H1 (cell line): ENCODE measurements at regions not wholly inside any gene's neighbourhood (a gene's known extent, or its start where the extent isn't known, plus 50 kb on each side); places are given as distances from the start of the nearest gene placed in this dataset.

Source experiments
- CTCF ChIA-PET: fragments of 300-600 bp; sonication (Branson Sonifier 250); formaldehyde crosslinking; loops from one replicate; lab custom pipeline; 2021; ENCODE audit not compliant: partially characterized antibody; lab: Charles Lee
- POLR2A ChIA-PET: fragments of 300-600 bp; sonication (Branson Sonifier 250); formaldehyde crosslinking; loops from one replicate; lab custom pipeline; 2021; ENCODE audit warnings: inconsistent platforms; ENCODE audit not compliant: partially characterized antibody; lab: Charles Lee
- DNase-seq, 2 experiments: peaks; one replicate each; pipeline versions ENCODE4 v3.0.0 to v3.0.0-alpha.2; 2010 to 2022; ENCODE audit warnings: low spot score in 2 of 2, low read depth in 1 of 2, mixed read lengths in 1 of 2
- FAIRE-seq: peaks from 2 replicates; lab custom pipeline; 2011; peaks lifted over from hg19 to GRCh38; lab: Jason Lieb, UNC
- H2AFZ ChIP-seq: 2 replicates; pipeline ENCODE4 v1.8.1; 2012; ENCODE audit warnings: low read length, inconsistent platforms
- H2AK5ac ChIP-seq: 2 replicates; pipeline ENCODE4 v1.6.1; 2013; ENCODE audit warnings: low read depth, low read length
- H2BK120ac ChIP-seq: replicated peaks from 2 replicates; pipeline ENCODE3; 2013; ENCODE audit warnings: low read depth, low read length, inconsistent platforms
- H2BK12ac ChIP-seq: 2 replicates; pipeline ENCODE4 v1.6.1; 2013; ENCODE audit warnings: low read depth, low read length
- H2BK15ac ChIP-seq: 2 replicates; pipeline ENCODE4 v1.6.1; 2013; ENCODE audit warnings: low read length
- H2BK20ac ChIP-seq: 2 replicates; pipeline ENCODE4 v1.6.1; 2013; ENCODE audit warnings: low read length
- H2BK5ac ChIP-seq: 2 replicates; pipeline ENCODE4 v1.6.1; 2013; ENCODE audit warnings: low read depth, low read length
- H3K14ac ChIP-seq: 2 replicates; pipeline ENCODE4 v1.6.1; 2013; ENCODE audit warnings: inconsistent platforms; ENCODE audit not compliant: insufficient read length
- H3K18ac ChIP-seq: 2 replicates; pipeline ENCODE4 v1.6.1; 2013; ENCODE audit warnings: low read length; ENCODE audit errors: extremely low read depth
- H3K23ac ChIP-seq: 2 replicates; pipeline ENCODE4 v1.6.1; 2013; ENCODE audit warnings: inconsistent platforms; ENCODE audit not compliant: insufficient read length
- H3K23me2 ChIP-seq: 2 replicates; pipeline ENCODE4 v1.6.1; 2013; ENCODE audit warnings: low read depth, low read length
- H3K27ac ChIP-seq: 2 replicates; pipeline ENCODE4 v1.6.1; 2011; ENCODE audit warnings: low read depth, low read length, inconsistent platforms
- H3K27me3 ChIP-seq, 4 experiments: replicated peaks in 1 of 4; 1 replicate in 1 of 4; 2 replicates in 3 of 4; pipeline versions ENCODE4 v1.6.1 to v1.8.1; 2011 to 2013; ENCODE audit warnings: low read length in 3 of 4, mild to moderate bottlenecking in 3 of 4, inconsistent platforms in 2 of 4, mixed read lengths in 2 of 4, moderate library complexity in 1 of 4; ENCODE audit not compliant: control insufficient read depth in 3 of 4, insufficient read depth in 3 of 4; ENCODE audit errors: extremely low read depth in 1 of 4
- H3K36me3 ChIP-seq, 4 experiments: 2 replicates each; pipeline versions ENCODE4 v1.6.1 to v1.8.1; 2011 to 2013; ENCODE audit warnings: mild to moderate bottlenecking in 4 of 4, low read length in 3 of 4, moderate library complexity in 2 of 4, control low read depth in 1 of 4, inconsistent platforms in 1 of 4; ENCODE audit not compliant: insufficient read depth in 4 of 4, control insufficient read depth in 2 of 4
- H3K4ac ChIP-seq: replicated peaks from 2 replicates; pipeline ENCODE3; 2013; ENCODE audit warnings: low read length, low read depth, mixed read lengths, inconsistent platforms; ENCODE audit not compliant: insufficient read length
- H3K4me1 ChIP-seq, 4 experiments: replicated peaks in 1 of 4; 1 replicate in 1 of 4; 2 replicates in 3 of 4; pipeline versions ENCODE4 v1.6.1 to v1.8.1; 2011 to 2013; ENCODE audit warnings: low read length in 3 of 4, inconsistent platforms in 2 of 4, mixed read lengths in 1 of 4; ENCODE audit not compliant: insufficient read depth in 4 of 4, control insufficient read depth in 3 of 4
- H3K4me2 ChIP-seq, 2 experiments: 2 replicates each; pipeline versions ENCODE4 v1.6.1 to v1.8.1; 2011 to 2013; ENCODE audit warnings: low read depth in 2 of 2, low read length in 2 of 2, control low read depth in 1 of 2, inconsistent platforms in 1 of 2, mild to moderate bottlenecking in 1 of 2; ENCODE audit not compliant: insufficient read depth in 1 of 2
- H3K4me3 ChIP-seq, 4 experiments: fragments of 200-600, 300-600 bp in 1 of 4; sonication (generic), shearing (Covaris generic), sonication (Bioruptor Twin) in 1 of 4; 2 replicates each; pipeline versions ENCODE4 v1.5.1 to v1.8.1; 2011 to 2016; ENCODE audit warnings: low read length in 4 of 4, low read depth in 3 of 4, control low read depth in 2 of 4, inconsistent platforms in 2 of 4, mild to moderate bottlenecking in 2 of 4, mixed read lengths in 1 of 4, moderate library complexity in 1 of 4; ENCODE audit not compliant: insufficient read depth in 2 of 4; ENCODE audit errors: extremely low read depth in 1 of 4
- H3K56ac ChIP-seq: replicated peaks from 2 replicates; pipeline ENCODE3; 2013; ENCODE audit warnings: low read depth, mild to moderate bottlenecking, mixed read lengths, low read length, inconsistent platforms; ENCODE audit not compliant: insufficient read length
- H3K79me1 ChIP-seq: 2 replicates; pipeline ENCODE4 v1.6.1; 2013; ENCODE audit warnings: low read depth, low read length, control low read depth
- H3K79me2 ChIP-seq, 2 experiments: 2 replicates each; pipeline versions ENCODE4 v1.6.1 to v1.8.1; 2012 to 2013; ENCODE audit warnings: low read length in 2 of 2, mild to moderate bottlenecking in 2 of 2, inconsistent platforms in 1 of 2; ENCODE audit not compliant: insufficient read depth in 2 of 2, control insufficient read depth in 1 of 2
- H3K9ac ChIP-seq, 4 experiments: replicated peaks in 1 of 4; 1 replicate in 1 of 4; 2 replicates in 3 of 4; pipeline versions ENCODE4 v1.6.1 to v1.8.1; 2011 to 2013; ENCODE audit warnings: low read depth in 3 of 4, low read length in 3 of 4, control low read depth in 2 of 4, mild to moderate bottlenecking in 2 of 4, moderate library complexity in 2 of 4, inconsistent platforms in 1 of 4; ENCODE audit errors: extremely low read depth in 1 of 4
- H3K9me3 ChIP-seq, 2 experiments: 2 replicates each; pipeline versions ENCODE4 v1.6.1 to v1.8.1; 2012 to 2013; ENCODE audit warnings: mild to moderate bottlenecking in 2 of 2, moderate library complexity in 2 of 2, control low read depth in 1 of 2, inconsistent platforms in 1 of 2, low read depth in 1 of 2, low read length in 1 of 2, mixed read lengths in 1 of 2; ENCODE audit not compliant: insufficient read depth in 2 of 2
- H4K20me1 ChIP-seq, 2 experiments: replicated peaks in 1 of 2; 2 replicates each; pipeline versions ENCODE3 to v1.8.1; 2011 to 2013; ENCODE audit warnings: inconsistent platforms in 2 of 2, low read length in 2 of 2, mild to moderate bottlenecking in 1 of 2; ENCODE audit not compliant: insufficient read depth in 2 of 2, control insufficient read depth in 1 of 2
- H4K5ac ChIP-seq: 2 replicates; pipeline ENCODE4 v1.6.1; 2013; ENCODE audit warnings: low read length, low read depth, mixed read lengths, inconsistent platforms; ENCODE audit not compliant: insufficient read length
- H4K8ac ChIP-seq: 2 replicates; pipeline ENCODE4 v1.8.0; 2013; ENCODE audit warnings: mild to moderate bottlenecking, moderate library complexity, low read length, inconsistent platforms; ENCODE audit not compliant: insufficient read depth; ENCODE audit errors: extremely low read depth
- H4K91ac ChIP-seq: replicated peaks from 2 replicates; pipeline ENCODE3; 2013; ENCODE audit warnings: low read length, mixed read lengths, inconsistent platforms; ENCODE audit not compliant: insufficient read length
- ATF3 ChIP-seq: IDR thresholded peaks from 2 replicates; pipeline ENCODE4 v1.6.1; 2011; ENCODE audit warnings: low read depth, mild to moderate bottlenecking, low read length; ENCODE audit not compliant: insufficient read depth
- CHD1 ChIP-seq: IDR thresholded peaks from 2 replicates; pipeline ENCODE4 v1.6.1; 2012; ENCODE audit warnings: low read depth, low read length, improper control_type of control experiment
- CHD2 ChIP-seq: IDR thresholded peaks from 2 replicates; pipeline ENCODE4 v1.6.1; 2012; ENCODE audit warnings: low read length, improper control_type of control experiment
- CTBP2 ChIP-seq: IDR thresholded peaks from 2 replicates; pipeline ENCODE4 v1.7.0; 2011; ENCODE audit warnings: borderline replicate concordance, mild to moderate bottlenecking, moderate library complexity, mixed read lengths, low read length; ENCODE audit not compliant: insufficient read depth, insufficient read length
- KDM4A ChIP-seq: IDR thresholded peaks from one replicate; pipeline ENCODE4 v1.7.1; 2012; ENCODE audit warnings: low read depth, mild to moderate bottlenecking, moderate library complexity, low read length, inconsistent platforms; ENCODE audit not compliant: severe bottlenecking
- MAFK ChIP-seq: IDR thresholded peaks from 2 replicates; pipeline ENCODE4 v1.6.1; 2012; ENCODE audit warnings: low read depth, mild to moderate bottlenecking, improper control_type of control experiment, low read length
- NANOG ChIP-seq: IDR thresholded peaks from 2 replicates; pipeline ENCODE4 v1.6.1; 2011; ENCODE audit warnings: low read length, low read depth, mild to moderate bottlenecking, inconsistent platforms; ENCODE audit not compliant: insufficient read depth, poor library complexity, severe bottlenecking
- NRF1 ChIP-seq: IDR thresholded peaks from 2 replicates; pipeline ENCODE4 v1.6.1; 2011; ENCODE audit warnings: mild to moderate bottlenecking, low read depth, low read length, improper control_type of control experiment
- RNF2 ChIP-seq: fragments of 200-900, 300-1000 bp; sonication (generic); IDR thresholded peaks from 2 replicates; pipeline ENCODE4 v1.7.1; 2016; ENCODE audit warnings: borderline replicate concordance, low read depth, mild to moderate bottlenecking, antibody characterized with exemption, low read length; ENCODE audit not compliant: poor library complexity, severe bottlenecking; ENCODE audit errors: missing control alignments
- SAP30 ChIP-seq: fragments of 300-600 bp; sonication (generic); IDR thresholded peaks from 2 replicates; pipeline ENCODE4 v1.7.1; 2012; ENCODE audit warnings: low read length, moderate library complexity, mild to moderate bottlenecking, inconsistent platforms; ENCODE audit not compliant: insufficient read depth, insufficient replicate concordance
- SIN3A ChIP-seq, 2 experiments: IDR thresholded peaks in 1 of 2; conservative IDR thresholded peaks in 1 of 2; 2 replicates each; pipeline ENCODE4 v1.6.1; 2011 to 2012; ENCODE audit warnings: low read length in 2 of 2, improper control_type of control experiment in 1 of 2, low read depth in 1 of 2, mild to moderate bottlenecking in 1 of 2
- SP2 ChIP-seq: IDR thresholded peaks from 2 replicates; pipeline ENCODE4 v1.6.1; 2012; ENCODE audit warnings: mild to moderate bottlenecking, low read length, inconsistent platforms
- TCF12 ChIP-seq: IDR thresholded peaks from 2 replicates; pipeline ENCODE4 v1.6.1; 2011; ENCODE audit warnings: low read depth, mild to moderate bottlenecking, low read length
- WGBS, 2 experiments: shearing (Covaris generic) in 1 of 2; methylation state at CpG; one replicate each; pipeline versions ENCODE4 v1.1.6 to v1.1.7; 2013 to 2015; ENCODE audit warnings: low lambda C conversion rate in 2 of 2, mixed read lengths in 2 of 2, inconsistent platforms in 1 of 2, low coverage in 1 of 2, missing lambda C conversion rate in 1 of 2; ENCODE audit not compliant: insufficient replicate concordance in 2 of 2, insufficient coverage in 1 of 2, insufficient read length in 1 of 2; ENCODE audit errors: extremely low coverage in 1 of 2, missing lambda C conversion rate in 1 of 2; 5-methylcytosine and 5-hydroxymethylcytosine counted together

GRCh38 chr2:162915858-162916257 lies 77.3 kb upstream of the KCNH7 start:
- Histone ChIP-seq H3K9ac (no peak overlapping the region), H2AFZ (no peak overlapping the region), H3K18ac (no peak overlapping the region), H3K4me2 (no peak overlapping the region), H2AK5ac (no peak overlapping the region), H2BK12ac (no peak overlapping the region), H4K91ac (no peak overlapping the region), H2BK5ac (no peak overlapping the region), H3K56ac (no peak overlapping the region), H3K9me3 (no peaks in the 10 kb centered on the region), H3K23me2 (no peaks in the 10 kb centered on the region; the same call in 1 of the 2 replicates), H3K27ac (no peak overlapping the region), H3K36me3 (no peaks in the 10 kb centered on the region), H2BK120ac (no peak overlapping the region), H3K4ac (no peak overlapping the region), H3K23ac (no peak overlapping the region), H4K5ac (no peak overlapping the region), H4K20me1 (no peaks in the 10 kb centered on the region), H2BK15ac (no peak overlapping the region), H3K4me1 (no peaks in the 10 kb centered on the region), H3K79me1 (no peaks in the 10 kb centered on the region), H4K8ac (no peak overlapping the region), H3K14ac (no peak overlapping the region), H3K4me3 (no peak overlapping the region), H3K27me3 (no peaks in the 10 kb centered on the region), H2BK20ac (no peak overlapping the region), H3K79me2 (no peaks in the 10 kb centered on the region)
- 91% methylated on average over 8 of the region's 8 CpGs; no CpG with 5 or more reads in 1 of the 2 experiments for WGBS, 2 experiments
- ChIA-PET POLR2A (no interaction called here), CTCF (interaction anchor here (0.7 kb wide), 1 partner anchor 116 kb away, joined by 3 read pairs; no protein-coding TSS in a partner anchor)
- DNase-seq: no peak
- FAIRE-seq: no peak
- no peak for TF ChIP-seq NRF1
- no peak for TF ChIP-seq CHD2
- no peak for TF ChIP-seq KDM4A
- TF ChIP-seq TCF12: no peak
- TF ChIP-seq RNF2: no peak
- TF ChIP-seq SIN3A (conservative IDR thresholded peaks at IDR 0.05 in 1 of 2, IDR thresholded peaks at IDR 0.05 in 1 of 2; ENCODE audit: low read depth in 1 of 2, low read length in 2 of 2): no peak
- no peak for TF ChIP-seq MAFK
- TF ChIP-seq NANOG: no peak
- no peak for TF ChIP-seq SAP30
- TF ChIP-seq SP2: no peak
- no peak for TF ChIP-seq ATF3
- TF ChIP-seq CHD1: no peak
- TF ChIP-seq CTBP2: no peak
